Spinal cord (tissue), 9 donors: ENCODE measurements at regions not wholly inside any gene's neighbourhood (a gene's known extent, or its start where the extent isn't known, plus 50 kb on each side); places are given as distances from the start of the nearest gene placed in this dataset.

Source experiments
- DNase-seq, 6 donors: peaks; one replicate each; pipeline versions ENCODE4 v3.0.0 to v3.0.0-alpha.2; 2013 to 2015; ENCODE audit warnings: low spot score in 6 of 6, low read depth in 4 of 6
- H3K27ac ChIP-seq: one replicate; pipeline ENCODE4 v1.5.1; 2013; ENCODE audit warnings: low read depth, low read length, control low read depth
- H3K27me3 ChIP-seq: one replicate; pipeline ENCODE4 v1.6.1; 2013; ENCODE audit warnings: low read length; ENCODE audit not compliant: control insufficient read depth, insufficient read depth
- H3K36me3 ChIP-seq: one replicate; pipeline ENCODE4 v1.6.1; 2013; ENCODE audit warnings: low read length; ENCODE audit not compliant: control insufficient read depth, insufficient read depth
- H3K4me1 ChIP-seq: one replicate; pipeline ENCODE4 v1.6.1; 2013; ENCODE audit warnings: low read length; ENCODE audit not compliant: control insufficient read depth, insufficient read depth
- H3K4me3 ChIP-seq: one replicate; pipeline ENCODE4 v1.5.1; 2013; ENCODE audit warnings: low read depth, low read length, control low read depth
- H3K9me3 ChIP-seq: one replicate; pipeline ENCODE4 v1.6.1; 2013; ENCODE audit warnings: low read length; ENCODE audit not compliant: control insufficient read depth, insufficient read depth
- WGBS: methylation state at CpG from one replicate; pipeline ENCODE4 v1.1.5; 2013; ENCODE audit warnings: missing lambda C conversion rate; ENCODE audit not compliant: insufficient coverage; 5-methylcytosine and 5-hydroxymethylcytosine counted together
- donor health status: healthy.

- Histone ChIP-seq H3K27ac (no peak overlapping the region), H3K27me3 (no peaks in the 10 kb centered on the region), H3K36me3 (no peaks in the 10 kb centered on the region), H3K9me3 (no peaks in the 10 kb centered on the region), H3K4me3 (no peak overlapping the region), H3K4me1 (peaks cover 3% of the 10 kb centered on the region)
- 92% methylated on average over 13 of the region's 15 CpGs for WGBS
- DNase-seq: no peak
Observed at GRCh38 chr1:105686874-105687690, 1369.4 kb upstream of the PRMT6 start.

- no CpG with 5 or more reads among the region's 2 CpGs for WGBS
- no peak overlapping the region for H3K4me3 ChIP-seq
Observed at GRCh38 chr1:105700723-105701122, 1355.8 kb upstream of the PRMT6 start.

GRCh38 chr1:105724286-105724685, 1332.2 kb upstream of the PRMT6 start:
- WGBS: no CpG with 5 or more reads among the region's 1 CpG
- Histone ChIP-seq H3K36me3 (no peaks in the 10 kb centered on the region), H3K27me3 (no peaks in the 10 kb centered on the region), H3K27ac (no peak overlapping the region), H3K4me3 (no peak overlapping the region), H3K9me3 (no peaks in the 10 kb centered on the region), H3K4me1 (no peaks in the 10 kb centered on the region)
- peak in 1 of 6 donors; percentile 12 for DNase-seq

More at GRCh38 chr1:105700723-105701122, 1355.8 kb upstream of the PRMT6 start:
- DNase-seq: no peak
- no peaks in the 10 kb centered on the region for H3K36me3 ChIP-seq
- H3K27me3 ChIP-seq: no peaks in the 10 kb centered on the region
- H3K9me3 ChIP-seq: no peaks in the 10 kb centered on the region
- no peaks in the 10 kb centered on the region for H3K4me1 ChIP-seq
- H3K27ac ChIP-seq: no peak overlapping the region

- DNase-seq: peak in 2 of 6 donors; percentile 12 to 29
- H3K27me3 ChIP-seq: no peaks in the 10 kb centered on the region
- no CpG with 5 or more reads among the region's 3 CpGs for WGBS
- no peaks in the 10 kb centered on the region for H3K36me3 ChIP-seq
- H3K4me3 ChIP-seq: no peak overlapping the region
- H3K9me3 ChIP-seq: no peaks in the 10 kb centered on the region
- H3K27ac ChIP-seq: no peak overlapping the region
- no peaks in the 10 kb centered on the region for H3K4me1 ChIP-seq
Observed at GRCh38 chr1:105730701-105731100, 1325.8 kb upstream of the PRMT6 start.

- Histone ChIP-seq H3K27me3 (no peaks in the 10 kb centered on the region), H3K36me3 (no peaks in the 10 kb centered on the region), H3K27ac (no peak overlapping the region), H3K4me1 (no peaks in the 10 kb centered on the region), H3K9me3 (no peaks in the 10 kb centered on the region), H3K4me3 (no peak overlapping the region)
- no CpG with 5 or more reads among the region's 3 CpGs for WGBS
- DNase-seq: no peak
Observed at GRCh38 chr1:105736349-105736748, 1320.1 kb upstream of the PRMT6 start.

GRCh38 chr1:105779727-105780126, 1276.7 kb upstream of the PRMT6 start:
- H3K4me1 ChIP-seq: no peaks in the 10 kb centered on the region

GRCh38 chr1:105785021-105785420, 1271.5 kb upstream of the PRMT6 start:
- Histone ChIP-seq H3K4me1 (no peaks in the 10 kb centered on the region), H3K27me3 (no peaks in the 10 kb centered on the region), H3K4me3 (no peak overlapping the region), H3K36me3 (no peaks in the 10 kb centered on the region), H3K27ac (no peak overlapping the region), H3K9me3 (no peaks in the 10 kb centered on the region)
- DNase-seq: peak in 1 of 6 donors; percentile 1
- no CpG with 5 or more reads among the region's 2 CpGs for WGBS

More at GRCh38 chr1:105779727-105780126, 1276.7 kb upstream of the PRMT6 start:
- Histone ChIP-seq H3K9me3 (peaks cover 6% of the 10 kb centered on the region), H3K27ac (no peak overlapping the region), H3K27me3 (no peaks in the 10 kb centered on the region), H3K36me3 (no peaks in the 10 kb centered on the region), H3K4me3 (no peak overlapping the region)
- DNase-seq: no peak
- 89% methylated on average over 3 of the region's 4 CpGs for WGBS

- no CpG with 5 or more reads among the region's 1 CpG for WGBS
- peak; percentile 19 to 87 (median 46) for DNase-seq
- H3K27me3 ChIP-seq: no peaks in the 10 kb centered on the region
- H3K4me1 ChIP-seq: no peaks in the 10 kb centered on the region
- no peaks in the 10 kb centered on the region for H3K9me3 ChIP-seq
- H3K36me3 ChIP-seq: no peaks in the 10 kb centered on the region
- H3K27ac ChIP-seq: no peak overlapping the region
- no peak overlapping the region for H3K4me3 ChIP-seq
Observed at GRCh38 chr1:105793536-105794146, 1262.8 kb upstream of the PRMT6 start.

- no peak for DNase-seq
- Histone ChIP-seq H3K36me3 (no peaks in the 10 kb centered on the region), H3K4me3 (no peak overlapping the region), H3K27ac (no peak overlapping the region), H3K9me3 (no peaks in the 10 kb centered on the region), H3K4me1 (no peaks in the 10 kb centered on the region), H3K27me3 (no peaks in the 10 kb centered on the region)
- WGBS: 93% methylated on average over 29 of the region's 32 CpGs
Observed at GRCh38 chr1:105795741-105796140, 1260.7 kb upstream of the PRMT6 start.
